Endothelial cell of hepatic sinusoid (primary cell): ENCODE measurements at regions not wholly inside any gene's neighbourhood (a gene's known extent, or its start where the extent isn't known, plus 50 kb on each side); places are given as distances from the start of the nearest gene placed in this dataset.

Experiments
- in situ Hi-C: cut with HindIII; loops from 2 replicates; pipeline ENCODE4 v1.10.0; 2017; ENCODE audit warnings: low sequenced_read_pairs

DNA sequence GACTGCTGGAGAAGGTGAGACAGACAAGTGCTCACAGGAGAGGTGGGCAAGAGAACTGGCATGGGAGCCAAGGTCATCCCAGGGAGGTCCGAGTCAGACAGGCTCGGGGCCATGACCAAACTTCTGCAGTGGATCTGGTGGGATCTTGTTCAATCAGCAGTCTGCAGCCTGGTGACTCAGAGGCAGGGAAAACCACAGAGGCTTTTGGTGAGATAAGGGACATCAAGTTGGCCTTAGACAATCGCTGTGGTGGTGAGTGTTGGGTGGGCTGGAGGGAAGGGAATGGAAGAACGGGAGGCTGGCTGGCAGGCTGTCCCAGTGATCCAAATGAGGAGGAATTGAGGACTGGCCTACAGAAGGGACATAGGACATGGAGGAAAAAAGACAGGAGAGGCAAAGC is 123.8 kb downstream of the TMEM174 start:
- in situ Hi-C loops = no loop called here

DNA sequence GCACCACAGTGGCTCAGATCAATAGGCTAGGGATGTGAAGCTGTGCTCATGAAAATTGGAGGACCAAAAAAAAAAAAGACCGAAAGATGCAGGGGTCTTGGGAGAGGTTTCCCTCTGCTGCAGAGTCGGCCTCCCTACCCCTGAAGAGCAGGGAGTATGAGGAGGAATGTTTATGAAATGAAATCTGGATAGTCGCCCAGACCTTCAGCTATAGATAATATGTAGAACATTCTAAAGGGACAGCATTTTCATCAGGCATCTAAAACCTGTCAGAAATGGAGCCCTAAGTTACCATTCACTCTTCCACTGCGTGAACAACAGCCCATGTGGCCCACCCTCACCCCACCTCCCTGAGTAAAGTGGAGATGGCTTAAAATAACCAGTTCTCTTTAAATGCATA is 122.9 kb downstream of the TMEM174 start:
- in situ Hi-C loops = no loop called here

DNA sequence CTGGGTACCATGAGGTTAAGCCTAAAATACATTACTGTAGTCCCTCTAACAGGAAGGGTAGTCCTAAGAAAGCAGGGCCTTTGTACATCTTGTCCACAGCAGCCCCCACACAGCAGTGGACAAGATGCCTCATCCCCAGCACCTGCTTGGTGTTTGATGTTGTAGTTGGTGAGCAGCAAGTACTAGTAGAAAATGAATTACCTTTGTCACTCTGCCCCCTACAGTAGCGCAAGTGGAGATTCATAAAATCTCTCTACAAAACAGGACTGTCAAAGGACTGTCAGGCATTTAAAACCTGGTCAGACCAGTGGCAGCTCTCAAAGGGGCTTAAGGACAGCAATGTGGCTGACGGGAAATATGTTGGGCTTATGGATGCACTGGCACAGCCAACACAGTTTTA is 122.5 kb downstream of the TMEM174 start:
- in situ Hi-C loops = no loop called here

DNA sequence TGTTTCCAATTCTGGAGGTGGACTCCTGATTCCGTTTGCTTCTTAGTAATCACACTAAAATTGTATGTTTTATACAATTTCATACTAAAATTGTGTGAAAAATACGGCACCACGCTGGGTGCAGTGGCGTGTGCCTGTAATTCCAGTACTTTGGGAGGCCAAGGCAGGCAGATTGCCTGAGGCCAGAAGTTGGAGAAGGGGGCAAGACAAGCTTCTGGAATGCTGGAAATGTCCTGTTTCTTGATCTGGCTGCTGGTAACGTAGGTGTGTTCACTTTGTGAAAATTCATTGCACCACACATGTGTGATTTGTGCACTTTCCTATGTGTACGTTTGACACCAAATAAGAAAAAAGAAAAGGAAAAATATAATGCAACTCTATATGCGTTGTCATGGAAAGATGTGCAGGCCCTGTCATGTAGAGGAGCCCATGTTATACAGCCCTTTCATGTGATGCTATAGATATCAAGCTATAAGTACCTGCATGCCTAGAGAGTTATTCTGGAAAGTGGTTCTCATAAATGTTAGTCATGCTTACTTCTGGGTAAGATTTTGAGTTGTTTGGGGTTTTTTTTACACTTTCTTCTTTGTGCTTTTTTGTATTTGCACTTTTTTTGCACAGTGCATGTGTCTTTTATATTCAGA is 119.9 kb downstream of the TMEM174 start:
- in situ Hi-C loops = loop anchor here (5.0 kb wide), 2 partner anchors 54 to 61 kb away; no protein-coding TSS in a partner anchor

DNA sequence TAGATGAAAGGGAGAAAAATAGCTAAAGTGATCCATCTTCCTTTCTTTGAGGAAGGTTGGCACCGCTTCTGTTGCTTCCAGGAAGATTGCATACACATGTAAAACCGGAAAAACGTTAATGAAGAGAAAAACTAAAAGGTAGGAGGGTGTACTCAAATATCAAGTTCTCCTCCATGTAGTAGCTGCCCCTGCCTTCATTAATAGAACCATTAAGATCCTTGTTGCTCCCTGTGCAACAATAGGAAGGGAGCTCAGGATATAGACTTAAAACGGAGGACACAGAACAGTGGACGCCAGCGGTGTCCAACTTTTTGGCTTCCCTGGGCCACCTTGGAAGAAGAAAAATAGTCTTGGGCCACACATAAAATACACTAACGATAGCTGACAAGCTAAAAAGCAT is 118.9 kb downstream of the TMEM174 start:
- in situ Hi-C loops = loop anchor here (5.0 kb wide), 2 partner anchors 55 to 60 kb away; no protein-coding TSS in a partner anchor

DNA sequence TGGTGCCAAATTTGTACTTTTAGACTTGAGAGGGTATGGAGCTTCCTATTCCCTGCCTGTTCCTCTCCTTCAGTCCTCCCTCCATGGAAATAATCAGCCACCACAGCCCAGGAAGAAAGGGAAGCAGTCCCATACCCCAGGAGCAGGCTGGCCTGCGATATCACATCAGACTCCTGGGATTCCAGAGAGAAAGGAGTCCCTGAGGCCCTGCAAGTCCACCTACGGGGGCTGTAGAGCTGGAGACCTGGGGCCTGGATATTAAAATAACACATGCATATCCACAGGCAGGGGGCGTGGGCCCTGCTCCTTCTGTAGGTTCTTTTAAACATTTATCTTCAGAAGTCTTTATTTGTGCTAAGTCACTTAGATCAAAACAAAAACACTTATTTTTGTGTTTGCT is 117.2 kb downstream of the TMEM174 start:
- in situ Hi-C loops = loop anchor here (5.0 kb wide), 2 partner anchors 57 to 58 kb away; no protein-coding TSS in a partner anchor

DNA sequence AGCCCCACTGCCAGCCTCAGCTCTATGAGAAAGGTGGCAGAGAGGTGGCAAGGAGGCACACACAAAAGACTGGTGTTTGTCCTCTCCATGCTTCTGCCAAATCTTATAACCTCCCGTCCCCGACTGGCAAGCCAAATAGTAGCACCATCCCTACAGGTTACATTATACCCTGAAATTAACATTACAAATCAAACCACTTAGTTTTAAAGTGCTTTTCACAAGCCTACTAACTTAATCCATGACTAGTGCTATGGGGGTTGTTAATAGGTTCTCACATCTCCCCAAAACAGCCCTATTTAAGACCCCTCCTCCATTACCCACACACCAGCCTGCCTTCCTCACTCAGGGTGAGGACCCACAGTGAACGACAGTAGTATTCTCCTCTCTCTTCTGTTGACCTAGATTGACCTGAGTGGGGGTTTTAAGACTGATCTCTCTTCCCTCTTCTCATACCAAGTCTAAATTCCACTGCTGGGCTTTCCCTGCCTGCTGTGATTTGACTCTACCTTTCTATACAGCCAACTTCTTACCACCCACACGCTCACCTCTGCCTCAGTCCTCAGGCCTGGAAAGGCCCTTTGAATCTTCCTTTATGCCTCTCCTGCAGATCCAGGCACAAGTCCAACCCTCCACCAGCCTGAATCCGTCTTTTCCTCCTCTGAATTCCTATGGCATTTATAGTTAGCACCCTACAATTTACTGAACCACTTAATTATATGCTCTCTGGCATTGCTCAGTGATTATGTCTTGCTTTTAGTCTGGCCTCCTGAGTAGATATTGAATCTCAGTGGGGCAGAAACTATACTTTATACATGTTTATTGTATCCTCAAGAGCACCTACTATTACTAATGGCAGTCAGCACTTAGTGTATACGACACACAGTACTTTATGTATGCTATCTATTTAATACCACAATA is 116.1 kb downstream of the TMEM174 start:
- in situ Hi-C loops = no loop called here

DNA sequence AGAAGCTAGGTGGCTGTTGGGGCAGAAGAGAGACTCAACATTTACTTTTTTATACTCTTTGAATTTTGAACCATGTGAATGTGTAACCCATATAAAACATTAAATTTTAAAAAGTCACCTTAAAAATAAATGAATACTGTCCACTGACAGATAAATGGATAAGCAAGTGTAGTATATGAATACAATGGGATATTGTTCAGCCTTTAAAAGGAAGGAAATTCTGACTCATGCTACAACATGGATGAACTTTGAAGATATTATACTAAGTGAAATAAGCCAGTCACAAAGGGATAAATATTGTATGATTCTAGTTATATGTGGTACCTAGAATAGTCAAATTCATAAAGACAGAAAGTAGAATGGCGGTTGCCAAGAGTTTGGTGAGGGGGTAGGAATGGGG is 113.9 kb downstream of the TMEM174 start:
- in situ Hi-C loops = no loop called here

DNA sequence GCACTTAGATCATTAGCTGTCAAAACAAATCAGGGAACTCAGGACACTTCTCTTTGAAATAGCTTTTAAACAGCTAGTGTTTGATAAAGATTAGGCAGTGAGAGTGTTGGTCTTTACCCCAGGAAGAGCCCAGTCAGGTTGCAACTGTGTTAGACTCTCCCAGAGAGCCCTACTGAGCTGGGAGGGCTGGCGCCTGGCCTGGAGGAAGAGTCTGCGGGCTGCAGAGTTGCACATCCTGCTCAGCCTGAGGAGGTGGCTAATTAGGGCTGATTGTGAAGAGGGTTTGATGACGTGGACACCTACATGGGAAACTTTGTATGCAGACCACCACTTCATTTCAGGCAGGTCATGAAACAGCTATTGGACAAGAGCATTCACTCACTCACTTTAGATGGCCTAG is 112.0 kb downstream of the TMEM174 start:
- in situ Hi-C loops = no loop called here

DNA sequence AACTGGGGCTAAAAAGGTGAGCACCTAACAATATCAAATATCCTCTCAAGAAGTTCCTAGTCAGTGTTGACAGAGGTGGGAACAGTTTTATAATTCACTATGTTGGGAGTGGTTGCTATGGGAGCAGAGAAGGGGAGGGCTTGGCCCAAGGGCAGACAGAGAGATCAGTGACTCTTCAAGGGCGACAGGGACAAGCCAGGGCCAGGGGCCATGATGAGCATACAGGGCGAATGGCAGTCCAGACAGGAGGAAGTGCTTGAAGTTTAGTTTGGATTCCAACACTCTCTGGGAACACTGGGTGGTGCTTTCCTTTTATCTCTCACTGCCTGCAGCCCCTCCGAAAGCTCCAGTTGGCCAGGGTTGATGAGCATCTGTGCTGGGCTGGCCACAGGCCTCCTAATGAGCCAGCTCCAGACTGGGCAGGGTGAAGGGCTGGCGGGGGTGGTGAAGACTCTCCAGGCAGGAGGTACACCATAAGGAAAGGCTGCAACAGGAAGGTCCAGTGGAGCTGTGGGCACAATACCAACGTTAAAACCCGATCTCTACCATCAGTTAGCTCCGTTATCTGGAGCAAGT is 111.3 kb downstream of the TMEM174 start:
- in situ Hi-C loops = no loop called here

DNA sequence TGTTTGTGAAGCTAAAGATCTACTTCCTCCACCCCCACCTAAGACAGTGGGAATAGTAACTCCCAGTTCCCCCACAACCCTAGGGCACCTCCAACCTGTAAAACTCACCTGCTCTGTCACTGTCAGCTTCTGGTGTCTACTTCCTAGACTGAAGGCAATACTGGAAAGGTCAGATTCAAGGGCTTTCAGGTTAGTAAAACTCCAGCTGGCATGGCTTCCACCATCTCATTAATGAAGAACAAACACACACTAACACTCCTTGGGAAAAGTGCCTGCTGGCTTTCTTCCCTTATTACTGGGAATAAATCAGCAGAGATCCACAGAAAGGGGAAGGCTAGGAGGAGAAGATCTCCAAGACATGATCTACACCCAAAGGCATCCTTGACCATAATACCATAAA is 109.9 kb downstream of the TMEM174 start:
- in situ Hi-C loops = no loop called here

DNA sequence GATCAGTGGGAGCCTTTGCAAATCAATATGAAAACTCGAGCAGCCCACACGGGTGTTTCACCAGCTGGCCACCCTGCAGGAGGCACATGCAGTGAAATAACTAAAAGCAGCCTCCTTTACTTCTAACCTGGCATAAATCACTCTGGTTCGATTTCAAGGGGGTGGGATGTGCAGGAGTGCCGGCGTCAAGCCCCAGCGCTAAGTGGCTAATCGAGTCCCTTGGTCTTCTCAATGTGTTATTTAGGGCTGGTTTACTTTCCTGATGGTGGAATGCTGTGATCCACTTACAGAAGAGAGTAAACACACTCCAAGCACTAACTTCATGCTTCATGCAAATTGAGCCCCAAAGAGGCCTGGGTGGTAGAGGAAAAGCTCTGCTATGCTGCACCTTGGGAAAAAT is 109.4 kb downstream of the TMEM174 start:
- in situ Hi-C loops = no loop called here

DNA sequence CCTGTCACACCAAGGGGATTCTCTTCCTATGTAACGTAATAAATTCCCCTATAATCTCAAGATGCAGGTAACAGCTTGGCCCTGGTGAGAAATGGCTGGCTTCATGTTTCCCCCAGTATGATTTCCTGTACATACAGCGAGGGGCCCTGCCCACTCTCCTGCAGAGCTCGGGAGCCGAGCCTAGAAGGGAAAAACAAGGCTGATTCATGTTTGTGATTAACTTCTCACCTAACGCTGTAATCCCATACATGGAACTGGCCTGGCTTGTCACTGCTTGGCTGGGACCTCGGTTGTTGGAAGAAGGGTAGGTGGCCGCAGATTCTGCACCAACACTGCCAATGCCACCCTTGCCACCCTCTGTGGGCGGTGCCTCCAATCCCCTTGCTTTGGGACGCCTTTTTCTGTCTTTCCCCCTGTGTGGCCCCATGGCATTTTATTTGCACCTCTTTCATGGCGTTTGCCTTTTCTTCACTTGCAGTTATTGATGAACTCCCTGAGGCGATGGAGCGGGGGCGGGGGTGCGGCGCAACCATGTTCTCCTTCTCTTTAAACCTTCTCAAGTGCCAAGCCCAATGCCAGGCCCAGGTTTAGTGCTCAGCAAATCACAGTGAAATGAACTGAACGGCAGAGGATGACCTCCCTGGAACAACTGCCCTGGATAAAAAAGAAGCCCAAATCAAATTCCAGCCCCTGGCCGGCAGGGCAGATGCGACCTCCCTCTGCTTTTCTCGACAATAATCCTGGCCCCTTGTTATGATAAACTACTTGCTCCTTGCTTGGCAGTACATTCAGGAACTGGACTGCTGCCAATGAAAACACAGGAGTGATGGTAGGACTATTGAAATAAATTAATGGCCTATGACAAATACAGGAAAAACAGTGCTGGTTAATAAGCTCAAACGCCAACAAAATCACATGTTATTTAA is 108.1 kb downstream of the TMEM174 start:
- in situ Hi-C loops = no loop called here

DNA sequence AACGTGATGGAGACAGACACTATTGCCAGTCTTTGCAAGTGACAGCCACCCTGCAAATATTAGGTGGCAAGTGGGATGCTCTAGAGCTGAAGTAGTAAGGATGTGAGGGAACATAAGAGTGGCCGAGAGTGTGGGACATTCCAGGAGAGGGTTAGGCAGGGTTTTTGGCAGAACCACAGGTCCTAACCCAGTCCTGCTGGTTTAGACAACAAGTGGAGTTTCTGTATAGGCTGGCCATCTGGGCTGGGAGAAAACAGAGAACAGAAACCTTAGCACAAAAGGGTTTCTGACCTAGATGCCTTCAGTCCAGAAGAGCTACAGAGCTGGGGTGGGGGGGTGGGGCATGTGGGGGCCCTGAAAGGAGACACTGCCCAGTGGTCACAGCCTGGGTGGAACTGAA is 107.4 kb downstream of the TMEM174 start:
- in situ Hi-C loops = no loop called here

DNA sequence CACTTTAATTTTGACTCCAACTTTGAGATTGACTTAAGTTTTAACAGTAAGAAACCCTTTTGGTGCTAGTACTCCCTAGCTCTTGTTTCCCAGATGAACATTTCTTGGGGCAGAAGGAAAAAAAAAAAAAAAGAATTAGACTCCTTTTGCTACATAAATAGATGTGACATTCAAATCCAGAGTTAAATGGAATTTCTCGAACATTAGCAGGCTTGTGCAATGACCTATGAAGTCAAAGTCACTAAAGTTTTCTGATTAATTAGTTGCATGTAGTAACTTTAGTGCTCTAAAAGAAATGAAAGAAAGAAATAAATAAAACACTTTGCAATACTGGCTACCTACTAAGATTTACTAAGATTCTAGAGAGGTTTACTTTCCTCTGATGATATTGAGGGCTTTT is 106.8 kb downstream of the TMEM174 start:
- in situ Hi-C loops = no loop called here

DNA sequence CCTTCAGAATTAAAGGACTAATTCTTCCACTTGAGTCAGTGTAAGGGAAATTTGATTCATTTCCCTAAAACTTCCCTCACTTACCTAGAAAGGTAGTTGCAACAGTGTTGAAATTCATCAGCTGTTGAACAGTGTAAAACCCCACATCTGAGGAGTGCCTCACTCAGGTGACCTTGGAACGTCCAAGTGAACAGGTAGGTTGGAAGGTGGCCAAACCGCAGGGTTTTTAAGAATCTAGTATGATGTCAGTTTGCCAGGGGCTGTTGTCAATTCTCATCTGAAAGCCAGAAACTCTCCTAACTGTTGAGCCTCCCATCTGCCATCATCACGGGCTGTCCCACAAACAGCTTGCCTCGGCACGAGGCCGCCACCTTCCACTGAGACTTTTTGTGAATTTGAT is 105.7 kb downstream of the TMEM174 start:
- in situ Hi-C loops = no loop called here

DNA sequence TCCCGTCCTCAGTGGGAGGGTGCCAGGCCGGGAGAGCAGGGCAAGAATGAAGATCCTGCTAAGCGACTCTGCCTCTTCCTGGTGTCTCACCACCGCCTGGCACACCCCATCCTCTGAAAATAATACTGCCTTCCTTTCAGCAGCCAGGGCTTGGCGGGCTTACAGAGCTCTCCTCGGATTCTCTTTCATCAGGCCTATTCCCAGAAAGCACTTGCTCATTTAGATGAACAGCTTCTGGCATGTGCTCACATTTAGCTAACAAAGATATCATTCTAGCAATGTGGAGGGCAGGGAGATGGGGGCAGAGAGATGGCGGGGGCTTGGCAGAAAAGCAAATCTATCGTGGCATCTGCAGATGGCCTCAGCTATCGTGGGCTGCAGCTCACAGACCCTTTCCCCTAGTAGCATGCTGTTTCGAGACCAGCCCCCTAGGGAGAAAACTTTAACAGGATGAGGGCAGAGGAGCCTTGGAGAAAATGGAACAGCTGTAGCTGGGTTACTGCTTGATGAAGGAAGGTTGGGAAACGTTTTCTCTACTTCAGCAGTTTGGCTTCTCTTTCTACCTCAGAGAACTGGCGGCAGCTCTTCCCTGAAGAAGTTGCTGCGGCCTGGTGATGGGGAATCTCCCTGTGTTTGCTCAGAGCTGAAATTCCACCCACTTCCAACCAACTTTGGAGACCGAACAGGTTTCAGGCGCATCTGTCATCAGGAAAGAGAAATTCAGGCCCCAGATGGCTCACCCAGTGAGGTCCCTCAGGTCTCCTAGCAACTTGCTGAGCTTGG is 102.1 kb downstream of the TMEM174 start:
- in situ Hi-C loops = no loop called here

DNA sequence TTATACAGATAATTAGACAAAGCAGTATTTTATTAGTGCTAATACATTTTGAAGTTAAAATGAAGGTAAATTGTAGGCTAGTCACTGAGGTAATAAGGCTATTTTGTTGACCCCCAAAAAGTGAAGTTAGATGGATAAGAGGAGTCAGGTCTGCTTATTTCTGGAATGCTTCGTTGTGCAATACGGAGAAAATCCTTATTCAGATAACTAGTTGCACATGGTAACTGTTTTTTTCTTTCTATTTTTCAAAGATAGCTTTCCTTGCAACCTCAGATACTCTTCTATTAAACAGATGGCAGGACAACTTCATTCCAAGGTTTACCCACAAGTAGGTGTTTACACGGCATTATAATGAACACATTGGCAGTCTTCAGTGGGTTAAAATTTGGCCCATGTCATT is 101.1 kb downstream of the TMEM174 start:
- in situ Hi-C loops = no loop called here

DNA sequence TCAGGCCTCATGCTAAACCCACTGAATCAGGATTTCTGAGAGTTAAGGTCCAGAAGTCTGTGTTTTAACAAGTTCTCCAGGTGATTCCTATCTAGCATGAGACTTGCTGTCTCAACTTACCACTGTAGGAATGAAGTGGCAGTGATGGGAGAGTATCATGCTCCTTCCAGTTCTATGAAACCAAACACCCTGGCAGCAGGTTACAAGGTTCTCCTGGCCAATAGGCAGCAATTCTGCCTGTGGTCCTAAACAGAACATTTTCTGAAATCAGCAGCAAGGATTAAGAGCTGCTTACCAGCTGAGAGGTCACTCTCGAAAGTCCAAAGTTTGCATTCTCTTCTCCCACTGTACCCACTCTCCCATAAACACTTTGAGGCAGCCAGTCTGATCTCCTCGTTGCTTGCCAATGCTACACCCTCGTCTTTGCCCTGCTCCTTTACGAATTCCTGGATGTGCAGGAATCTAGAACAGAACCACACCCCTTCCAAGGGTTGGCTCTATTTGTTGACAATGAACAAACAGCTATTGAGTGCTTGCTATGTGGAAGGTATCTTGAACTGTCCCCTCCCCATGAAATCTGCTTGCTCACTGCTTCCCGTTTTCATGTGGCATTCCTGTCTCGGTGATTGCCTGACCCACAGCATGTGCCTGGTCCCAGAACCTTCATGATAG is 100.5 kb downstream of the TMEM174 start:
- in situ Hi-C loops = no loop called here
